UCSD-AML1 (cell line): ENCODE measurements at regions not wholly inside any gene's neighbourhood (a gene's known extent, or its start where the extent isn't known, plus 50 kb on each side); places are given as distances from the start of the nearest gene placed in this dataset.

Source experiments
- DNase-seq: peaks from one replicate; lab custom pipeline; 2025; ENCODE audit not compliant: unreplicated experiment; lab: John Stamatoyannopoulos, UW

GRCh38 chr5:73395256-73395655 lies 53.3 kb downstream of the FOXD1 start:
- no peak for DNase-seq

GRCh38 chr5:73394610-73395009 lies 54.0 kb downstream of the FOXD1 start:
- DNase-seq = no peak

- DNase-seq = no peak
Observed at GRCh38 chr5:73393611-73394489, 54.7 kb downstream of the FOXD1 start.

GRCh38 chr5:73392775-73393174 lies 55.8 kb downstream of the FOXD1 start:
- no peak for DNase-seq

GRCh38 chr5:73391441-73391881 lies 57.1 kb downstream of the FOXD1 start:
- DNase-seq = no peak

GRCh38 chr5:73390972-73391371 lies 57.6 kb downstream of the FOXD1 start:
- no peak for DNase-seq

- DNase-seq = no peak
Observed at GRCh38 chr5:73388740-73389139, 59.8 kb downstream of the FOXD1 start.

- no peak for DNase-seq
Observed at GRCh38 chr5:73388306-73388684, 60.3 kb downstream of the FOXD1 start.

GRCh38 chr5:73387601-73388305 lies 60.8 kb downstream of the FOXD1 start:
- DNase-seq = no peak

- no peak for DNase-seq
Observed at GRCh38 chr5:73387149-73387591, 61.4 kb downstream of the FOXD1 start.

GRCh38 chr5:73384861-73385260 lies 63.7 kb downstream of the FOXD1 start:
- no peak for DNase-seq

GRCh38 chr5:73382401-73382740 lies 66.2 kb downstream of the FOXD1 start:
- no peak for DNase-seq

GRCh38 chr5:73381590-73382400 lies 66.8 kb downstream of the FOXD1 start:
- DNase-seq = no peak

GRCh38 chr5:73380710-73381589 lies 67.6 kb downstream of the FOXD1 start:
- no peak for DNase-seq

GRCh38 chr5:73380041-73380440 lies 68.5 kb downstream of the FOXD1 start:
- no peak for DNase-seq

GRCh38 chr5:73379435-73379834 lies 69.1 kb downstream of the FOXD1 start:
- DNase-seq = no peak

GRCh38 chr5:73378765-73379164 lies 69.8 kb downstream of the FOXD1 start:
- no peak for DNase-seq

GRCh38 chr5:73378070-73378469 lies 70.5 kb downstream of the FOXD1 start:
- no peak for DNase-seq

- DNase-seq = no peak
Observed at GRCh38 chr5:73376618-73377170, 71.9 kb downstream of the FOXD1 start.

GRCh38 chr5:73375949-73376348 lies 72.6 kb downstream of the FOXD1 start:
- no peak for DNase-seq
